ENCODE measurements at regions not wholly inside any gene's neighbourhood (a gene's known extent, or its start where the extent isn't known, plus 50 kb on each side); places are given as distances from the start of the nearest gene placed in this dataset.

DNA sequence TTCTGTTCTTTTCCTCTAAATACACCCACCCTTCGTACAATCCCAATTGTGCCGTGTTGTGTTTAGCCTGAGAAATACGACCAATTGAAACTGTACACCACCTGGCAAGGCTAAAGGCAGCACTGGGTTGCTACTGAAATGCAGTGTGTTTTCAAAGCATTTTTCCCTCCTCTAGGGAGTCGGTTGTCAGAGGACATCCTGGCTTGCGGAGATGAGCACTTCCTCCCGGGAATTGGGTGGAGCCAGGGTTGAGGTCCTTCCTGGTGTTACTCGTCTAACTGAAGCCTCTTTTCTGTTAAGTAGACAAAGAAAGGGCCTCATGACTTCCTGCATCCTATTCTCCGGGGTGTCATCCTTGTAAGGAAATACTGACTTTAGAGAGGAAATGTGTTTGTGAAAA lies 133.5 kb downstream of the MTPAP start:
- TF ChIP-seq, protein P1, sequence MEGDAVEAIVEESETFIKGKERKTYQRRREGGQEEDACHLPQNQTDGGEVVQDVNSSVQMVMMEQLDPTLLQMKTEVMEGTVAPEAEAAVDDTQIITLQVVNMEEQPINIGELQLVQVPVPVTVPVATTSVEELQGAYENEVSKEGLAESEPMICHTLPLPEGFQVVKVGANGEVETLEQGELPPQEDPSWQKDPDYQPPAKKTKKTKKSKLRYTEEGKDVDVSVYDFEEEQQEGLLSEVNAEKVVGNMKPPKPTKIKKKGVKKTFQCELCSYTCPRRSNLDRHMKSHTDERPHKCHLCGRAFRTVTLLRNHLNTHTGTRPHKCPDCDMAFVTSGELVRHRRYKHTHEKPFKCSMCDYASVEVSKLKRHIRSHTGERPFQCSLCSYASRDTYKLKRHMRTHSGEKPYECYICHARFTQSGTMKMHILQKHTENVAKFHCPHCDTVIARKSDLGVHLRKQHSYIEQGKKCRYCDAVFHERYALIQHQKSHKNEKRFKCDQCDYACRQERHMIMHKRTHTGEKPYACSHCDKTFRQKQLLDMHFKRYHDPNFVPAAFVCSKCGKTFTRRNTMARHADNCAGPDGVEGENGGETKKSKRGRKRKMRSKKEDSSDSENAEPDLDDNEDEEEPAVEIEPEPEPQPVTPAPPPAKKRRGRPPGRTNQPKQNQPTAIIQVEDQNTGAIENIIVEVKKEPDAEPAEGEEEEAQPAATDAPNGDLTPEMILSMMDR (conservative IDR thresholded peaks at IDR 0.05; ENCODE audit: low read depth, low read length): no peak
- TF ChIP-seq EZH2 (IDR thresholded peaks at IDR 0.05; ENCODE audit: borderline replicate concordance, low read depth, low read length, poor library complexity, severe bottlenecking): no peak

All from A673 (cell line).